Gastroesophageal sphincter (tissue), 4 donors: ENCODE measurements at regions not wholly inside any gene's neighbourhood (a gene's known extent, or its start where the extent isn't known, plus 50 kb on each side); places are given as distances from the start of the nearest gene placed in this dataset.
"Not testable (repeated sequence)": the region's sequence is repeated elsewhere in the genome, so short reads cannot be mapped to it uniquely, and the experiment has no call there.

Experiments used
- ATAC-seq: fragments of 150-250 bp; one replicate; pipeline ENCODE4 v1.9.1; 2016; ENCODE audit warnings: mild to moderate bottlenecking, moderate library complexity
- H3K27ac ChIP-seq, 4 donors: fragments of 200-600 bp; sonication (generic) in 3 of 4; 1 replicate in 3 of 4; 2 replicates in 1 of 4; pipeline ENCODE4 v1.5.1; 2016 to 2019
- H3K27me3 ChIP-seq: fragments of 200-600 bp; sonication (generic); one replicate; pipeline ENCODE4 v1.5.1; 2019
- H3K36me3 ChIP-seq, 2 donors: fragments of 200-600 bp; sonication (generic); one replicate each; pipeline ENCODE4 v1.5.1; 2019; ENCODE audit warnings: control low read depth in 1 of 2
- H3K4me1 ChIP-seq, 3 donors: fragments of 200-600 bp; sonication (generic); 1 replicate in 2 of 3; 2 replicates in 1 of 3; pipeline ENCODE4 v1.5.1; 2016 to 2019; ENCODE audit warnings: control low read depth in 2 of 3
- H3K4me3 ChIP-seq, 2 donors: fragments of 200-600 bp; sonication (generic); one replicate each; pipeline ENCODE4 v1.5.1; 2019; ENCODE audit warnings: mild to moderate bottlenecking in 1 of 2, moderate library complexity in 1 of 2
- H3K9me3 ChIP-seq, 3 donors: fragments of 200-600 bp; sonication (generic); one replicate each; pipeline ENCODE4 v1.5.1; 2017 to 2019; ENCODE audit warnings: control low read depth in 2 of 3
- EP300 ChIP-seq: sonication (generic); formaldehyde crosslinking; IDR thresholded peaks from one replicate; pipeline ENCODE4 v1.6.1; 2017; ENCODE audit warnings: antibody characterized with exemption, mild to moderate bottlenecking
- POLR2A ChIP-seq, 2 donors: fragments of 450-650 bp; IDR thresholded peaks; one replicate each; pipeline ENCODE4 v1.6.1; 2017; ENCODE audit warnings: antibody characterized with exemption in 2 of 2, mild to moderate bottlenecking in 2 of 2, moderate library complexity in 1 of 2
- POLR2AphosphoS5 ChIP-seq: sonication (generic); formaldehyde crosslinking; IDR thresholded peaks from one replicate; pipeline ENCODE4 v1.6.1; 2017; ENCODE audit warnings: antibody characterized with exemption
- WGBS, 2 donors: methylation state at CpG; one replicate each; pipeline ENCODE4 v1.1.5; 2018; ENCODE audit warnings: low coverage in 1 of 2; 5-methylcytosine and 5-hydroxymethylcytosine counted together
- TF ChIP-seq, protein P1 (sequence below), 4 experiments: fragments of 200-600 bp in 2 of 4; fragments of 450-650 bp in 2 of 4; sonication (generic) in 1 of 4; IDR thresholded peaks; one replicate each; pipeline ENCODE4 v1.5.1; 2017 to 2019; ENCODE audit warnings: antibody characterized with exemption in 4 of 4, mild to moderate bottlenecking in 2 of 4, moderate library complexity in 2 of 4

DNA sequence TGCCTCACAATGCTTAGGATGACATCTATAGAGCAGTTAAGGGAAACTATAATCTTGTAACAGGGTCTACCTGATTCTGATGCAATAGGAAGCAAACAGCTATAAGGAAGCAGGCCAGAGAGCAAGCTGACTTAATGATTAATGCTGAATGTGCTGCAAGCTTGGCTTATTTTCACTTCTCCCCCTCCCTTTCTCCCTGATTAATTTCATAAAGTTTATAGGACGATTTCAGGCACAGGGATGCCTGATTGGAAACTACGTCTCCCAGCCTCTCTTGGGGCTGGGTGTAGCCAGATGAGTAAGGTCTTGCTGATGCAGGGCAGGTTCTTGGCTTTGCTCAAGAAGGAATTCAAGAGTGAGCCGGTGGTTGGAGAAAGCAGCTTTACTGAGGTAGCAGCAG, 82.8 kb upstream of the MRI1 start:
- peak; percentile 25 for ATAC-seq
- Histone ChIP-seq H3K27me3 (no peaks in the 10 kb centered on the region), H3K9me3 (peaks cover 0 to 34% (median 0%) of the 10 kb centered on the region in 3 donors), H3K27ac (no peak overlapping the region), H3K4me3 (no peak overlapping the region), H3K36me3 (no peaks in the 10 kb centered on the region), H3K4me1 (no peaks in the 10 kb centered on the region)
- WGBS, 2 donors = 41 to 56% methylated on average over 3 of the region's 3 CpGs
- TF ChIP-seq, protein P1, sequence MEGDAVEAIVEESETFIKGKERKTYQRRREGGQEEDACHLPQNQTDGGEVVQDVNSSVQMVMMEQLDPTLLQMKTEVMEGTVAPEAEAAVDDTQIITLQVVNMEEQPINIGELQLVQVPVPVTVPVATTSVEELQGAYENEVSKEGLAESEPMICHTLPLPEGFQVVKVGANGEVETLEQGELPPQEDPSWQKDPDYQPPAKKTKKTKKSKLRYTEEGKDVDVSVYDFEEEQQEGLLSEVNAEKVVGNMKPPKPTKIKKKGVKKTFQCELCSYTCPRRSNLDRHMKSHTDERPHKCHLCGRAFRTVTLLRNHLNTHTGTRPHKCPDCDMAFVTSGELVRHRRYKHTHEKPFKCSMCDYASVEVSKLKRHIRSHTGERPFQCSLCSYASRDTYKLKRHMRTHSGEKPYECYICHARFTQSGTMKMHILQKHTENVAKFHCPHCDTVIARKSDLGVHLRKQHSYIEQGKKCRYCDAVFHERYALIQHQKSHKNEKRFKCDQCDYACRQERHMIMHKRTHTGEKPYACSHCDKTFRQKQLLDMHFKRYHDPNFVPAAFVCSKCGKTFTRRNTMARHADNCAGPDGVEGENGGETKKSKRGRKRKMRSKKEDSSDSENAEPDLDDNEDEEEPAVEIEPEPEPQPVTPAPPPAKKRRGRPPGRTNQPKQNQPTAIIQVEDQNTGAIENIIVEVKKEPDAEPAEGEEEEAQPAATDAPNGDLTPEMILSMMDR (IDR thresholded peaks at IDR 0.05) = no peak

DNA sequence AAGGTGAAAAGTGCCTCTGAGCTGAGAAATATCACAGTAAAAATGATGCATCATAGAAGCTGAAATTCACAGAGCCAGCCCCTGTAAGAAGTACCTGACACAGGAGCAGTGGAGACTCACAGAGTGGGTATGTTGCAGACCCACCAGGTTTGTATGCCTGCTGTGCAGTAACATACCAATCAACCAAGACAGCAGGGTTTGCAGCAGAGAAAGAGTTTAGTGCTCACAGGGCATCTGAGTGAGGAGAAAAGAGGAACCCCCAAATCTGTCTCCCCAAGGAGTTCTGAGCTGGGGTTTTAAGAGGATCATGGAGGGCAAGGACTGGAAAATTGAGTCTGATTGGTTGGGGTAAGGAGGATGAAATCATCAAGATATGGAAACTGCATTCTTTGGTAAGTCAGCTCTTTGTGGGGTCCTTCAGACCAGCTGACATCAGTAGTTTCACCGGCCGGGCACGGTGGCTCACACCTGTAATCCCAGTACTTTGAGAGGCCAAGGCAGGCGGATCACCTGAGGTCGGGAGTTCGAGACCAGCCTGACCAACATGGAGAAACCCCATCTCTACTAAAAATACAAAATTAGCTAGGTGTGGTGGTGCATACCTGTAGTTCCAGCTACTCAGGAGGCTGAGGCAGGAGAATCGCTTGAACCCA, 83.5 kb upstream of the MRI1 start:
- not testable (repeated sequence) for H3K4me3 ChIP-seq, H3K27ac ChIP-seq, H3K27me3 ChIP-seq, H3K36me3 ChIP-seq, H3K4me1 ChIP-seq, ATAC-seq
- WGBS, 2 donors = 77 to 93% methylated on average over 4 to 6 of the region's 7 CpGs
- H3K9me3 ChIP-seq = peaks cover 0 to 34% (median 0%) of the 10 kb centered on the region in 3 donors

DNA sequence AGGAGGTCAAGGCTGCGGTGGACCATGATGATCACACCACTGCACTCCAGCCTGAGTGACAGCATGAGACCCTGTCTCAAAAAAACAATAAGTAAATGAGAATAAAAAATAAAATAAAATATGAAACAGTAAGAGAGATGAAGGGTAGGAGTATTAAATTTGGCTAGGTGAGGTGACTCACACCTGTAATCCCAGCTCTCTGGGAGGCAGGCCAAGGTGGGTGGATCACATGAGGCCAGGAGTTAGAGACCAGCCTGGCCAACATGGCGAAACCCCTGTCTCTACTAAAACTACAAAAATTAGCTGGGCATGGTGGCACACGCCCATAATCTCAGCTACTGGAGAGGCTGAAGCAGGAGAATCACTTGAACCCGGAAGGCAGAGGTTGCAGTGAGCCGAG, 87.4 kb upstream of the MRI1 start:
- not testable (repeated sequence) for H3K4me3 ChIP-seq, H3K27me3 ChIP-seq, H3K36me3 ChIP-seq, ATAC-seq, H3K27ac ChIP-seq, H3K4me1 ChIP-seq
- 80% methylated on average over 5 of the region's 5 CpGs; no CpG with 5 or more reads in 1 of the 2 donors for WGBS, 2 donors
- peaks cover 0 to 34% (median 0%) of the 10 kb centered on the region in 3 donors for H3K9me3 ChIP-seq

DNA sequence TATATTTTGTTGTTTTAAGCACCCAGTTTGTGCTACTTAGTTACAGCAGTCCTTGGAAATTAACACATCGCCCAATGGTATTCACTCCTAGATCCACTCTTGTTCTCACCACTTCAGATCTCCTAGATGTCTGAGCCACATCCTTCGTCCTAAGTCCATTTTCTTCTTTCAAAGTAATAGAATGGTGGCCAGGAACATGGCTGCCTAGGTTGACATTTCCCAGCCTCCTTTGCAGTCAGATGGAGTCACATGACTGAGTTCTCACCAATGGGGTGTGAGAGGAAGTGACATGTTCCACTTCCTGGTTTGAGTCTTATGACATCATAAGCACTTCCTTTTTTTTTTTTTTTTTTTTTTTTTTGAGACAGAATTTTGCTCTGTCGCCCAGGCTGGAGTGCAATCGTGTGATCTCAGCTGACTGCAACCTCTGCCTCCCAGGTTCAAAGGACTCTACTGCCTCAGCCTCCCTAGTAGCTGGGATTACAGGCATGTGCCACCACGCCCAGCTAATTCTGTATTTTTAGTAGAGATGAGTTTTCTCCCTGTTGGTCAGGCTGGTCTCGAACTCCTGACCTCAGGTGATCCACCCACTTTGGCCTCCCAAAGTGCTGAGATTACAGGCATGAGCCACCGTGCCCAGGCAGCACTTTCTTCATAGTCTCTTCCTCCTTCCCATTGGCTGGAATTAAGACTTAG, 91.7 kb upstream of the MRI1 start:
- WGBS, 2 donors = 70 to 91% methylated on average over 3 to 5 of the region's 7 CpGs
- H3K27me3 ChIP-seq, H3K4me1 ChIP-seq, H3K27ac ChIP-seq, H3K9me3 ChIP-seq, H3K36me3 ChIP-seq, H3K4me3 ChIP-seq, ATAC-seq: not testable (repeated sequence)

DNA sequence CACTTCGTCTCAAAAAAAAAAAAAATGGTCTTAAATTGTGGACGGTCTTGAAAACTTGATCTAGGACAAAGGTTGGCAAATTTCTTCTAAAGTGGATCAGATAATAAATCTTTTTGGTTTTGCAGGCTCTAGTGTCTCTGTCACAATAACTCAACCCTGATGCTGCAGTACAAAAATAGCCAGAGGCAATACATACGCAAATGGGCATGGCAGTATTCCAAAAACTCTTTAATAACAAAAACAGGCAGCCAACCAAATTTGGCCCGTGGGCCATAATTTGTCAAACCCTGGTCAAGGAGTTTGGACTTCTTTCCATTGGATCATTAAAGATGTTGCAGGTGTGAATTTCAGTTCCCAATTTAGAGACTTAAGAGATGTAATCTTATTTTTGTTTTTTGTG, 93.5 kb upstream of the MRI1 start:
- no peaks in the 10 kb centered on the region for H3K4me1 ChIP-seq
- H3K9me3 ChIP-seq = no peaks in the 10 kb centered on the region
- no peak overlapping the region for H3K27ac ChIP-seq
- H3K27me3 ChIP-seq = no peaks in the 10 kb centered on the region
- no peaks in the 10 kb centered on the region for H3K36me3 ChIP-seq
- no peak overlapping the region for H3K4me3 ChIP-seq
- no peak for ATAC-seq
- WGBS, 2 donors = 54% methylated on average over 4 of the region's 4 CpGs
- TF ChIP-seq EP300 (no peak), POLR2AphosphoS5 (no peak), POLR2A (IDR thresholded peaks at IDR 0.05) (no peak)
- TF ChIP-seq, protein P1 (IDR thresholded peaks at IDR 0.05) = no peak

DNA sequence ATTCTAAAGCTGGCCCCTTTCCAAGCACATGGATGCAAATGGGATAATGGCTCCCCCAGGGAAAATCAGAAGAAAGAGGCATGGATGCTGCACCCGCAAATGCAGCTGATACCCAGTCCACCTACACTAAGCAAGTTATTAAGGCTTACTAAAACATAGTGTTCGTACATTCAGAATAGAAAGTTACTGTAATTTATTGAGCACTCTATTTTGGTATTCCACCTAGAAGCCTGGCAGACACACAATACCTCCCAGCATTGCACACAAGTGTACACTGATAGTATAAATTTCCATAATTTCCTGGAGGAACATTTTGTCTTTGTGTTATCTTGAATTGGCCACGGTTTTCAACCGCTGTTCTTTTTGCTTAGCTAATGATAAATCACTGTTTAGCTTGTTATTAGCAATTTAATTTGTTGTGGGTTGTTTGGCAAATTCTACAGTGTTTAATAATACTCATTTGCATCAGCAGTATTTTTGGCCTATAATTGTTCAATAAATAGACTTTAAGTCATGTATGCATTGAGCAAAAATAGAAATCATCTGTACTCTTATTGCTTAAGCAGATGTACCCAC, 94.5 kb upstream of the MRI1 start:
- no peak overlapping the region for H3K27ac ChIP-seq
- TF ChIP-seq, protein P1 (IDR thresholded peaks at IDR 0.05) = no peak
- TF ChIP-seq POLR2AphosphoS5 = no peak
- no peak for TF ChIP-seq EP300
- TF ChIP-seq POLR2A (IDR thresholded peaks at IDR 0.05) = no peak
- no peaks in the 10 kb centered on the region for H3K9me3 ChIP-seq
- no peaks in the 10 kb centered on the region for H3K4me1 ChIP-seq
- no peaks in the 10 kb centered on the region for H3K36me3 ChIP-seq
- no peaks in the 10 kb centered on the region for H3K27me3 ChIP-seq
- ATAC-seq = no peak
- WGBS, 2 donors = 76 to 84% methylated on average over 4 of the region's 4 CpGs
- H3K4me3 ChIP-seq = no peak overlapping the region
